SH-SY5Y (cell line): ENCODE measurements at regions not wholly inside any gene's neighbourhood (a gene's known extent, or its start where the extent isn't known, plus 50 kb on each side); places are given as distances from the start of the nearest gene placed in this dataset.

Experiments
- GATA2 ChIP-seq: IDR thresholded peaks from 2 replicates; pipeline ENCODE4 v1.6.1; 2011; ENCODE audit warnings: mild to moderate bottlenecking, low read depth, low read length
- GATA3 ChIP-seq: IDR thresholded peaks from 2 replicates; pipeline ENCODE4 v1.6.1; 2011; ENCODE audit warnings: low read depth, mild to moderate bottlenecking, low read length, moderate library complexity

DNA sequence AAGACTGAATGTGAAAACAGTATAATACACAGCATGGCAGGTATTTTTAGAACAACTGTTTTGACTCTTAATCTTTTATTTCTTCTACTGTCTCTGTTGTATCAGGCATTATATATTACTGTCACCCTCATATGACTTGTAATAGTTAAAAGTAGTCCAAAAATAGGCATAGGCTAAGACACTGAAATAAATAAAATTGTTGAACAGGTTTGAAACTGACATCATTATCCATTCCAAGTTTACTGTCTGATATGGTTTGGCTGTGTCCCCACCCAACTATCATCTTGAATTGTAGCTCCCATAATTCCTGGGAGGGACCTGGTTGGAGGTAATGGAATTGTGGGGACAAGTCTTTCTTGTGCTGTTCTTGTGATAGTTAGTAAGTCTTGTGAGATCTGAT, 91.4 kb upstream of the CDH19 start:
- TF ChIP-seq GATA3 (no peak), GATA2 (no peak)
